ENCODE measurements at regions not wholly inside any gene's neighbourhood (a gene's known extent, or its start where the extent isn't known, plus 50 kb on each side); places are given as distances from the start of the nearest gene placed in this dataset.

DNA sequence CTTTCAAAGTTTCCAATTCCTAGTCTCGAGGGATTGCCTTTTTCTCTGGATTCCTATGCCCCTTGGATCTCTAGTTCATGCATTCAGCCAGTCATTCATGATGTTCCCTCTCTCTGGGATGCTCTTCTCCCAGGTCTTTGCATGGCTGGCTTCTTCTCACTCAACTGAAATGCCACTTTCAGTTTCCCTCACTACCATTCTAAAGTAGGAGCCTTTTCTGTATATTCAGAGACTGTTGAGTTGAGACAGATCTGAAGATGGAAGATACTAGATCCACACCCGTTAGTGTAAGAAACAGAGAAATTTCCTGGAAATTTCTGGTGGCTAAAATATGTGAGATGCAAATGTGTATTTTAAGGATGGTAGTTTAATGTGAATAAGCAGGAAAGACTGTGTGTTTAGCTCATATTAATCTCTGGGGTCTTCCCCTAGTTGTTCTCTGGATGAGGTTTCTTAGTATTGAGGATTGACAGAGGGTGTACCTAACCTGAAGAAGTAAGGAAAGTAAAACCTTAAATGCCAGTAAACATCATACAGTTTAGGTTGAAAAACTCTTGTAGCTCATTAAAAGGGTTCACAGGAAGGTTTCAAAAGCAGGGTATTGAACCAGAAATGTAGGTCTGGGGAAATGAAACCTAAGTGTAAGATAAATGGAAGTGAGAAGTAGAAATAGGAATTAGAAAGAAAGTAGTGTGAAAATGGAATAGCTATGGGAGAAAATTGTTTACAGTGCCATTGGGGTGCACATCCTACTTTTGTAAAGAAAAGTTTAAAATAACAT, 331.3 kb downstream of the NDFIP2 start:
- Histone ChIP-seq H3K4me1 (peaks cover 0 to 26% (median 16%) of the 10 kb centered on the region in 6 donors), H3K9me3 (no peaks in the 10 kb centered on the region), H3K27ac (peak overlapping the region; percentile 29 to 76 (median 55)), H3K36me3 (no peaks in the 10 kb centered on the region), H3K27me3 (replicated peaks in 1 of 7) (no peaks in the 10 kb centered on the region), H3K4me3 (no peak overlapping the region)
- DNase-seq, result no peak
- WGBS, 5 donors, result 64 to 83% (median 74%) methylated on average over 2 of the region's 2 CpGs
- TF ChIP-seq POLR2A (IDR thresholded peaks at IDR 0.05) (no peak), POLR2AphosphoS5 (IDR thresholded peaks at IDR 0.05) (no peak)
- TF ChIP-seq, protein P1, sequence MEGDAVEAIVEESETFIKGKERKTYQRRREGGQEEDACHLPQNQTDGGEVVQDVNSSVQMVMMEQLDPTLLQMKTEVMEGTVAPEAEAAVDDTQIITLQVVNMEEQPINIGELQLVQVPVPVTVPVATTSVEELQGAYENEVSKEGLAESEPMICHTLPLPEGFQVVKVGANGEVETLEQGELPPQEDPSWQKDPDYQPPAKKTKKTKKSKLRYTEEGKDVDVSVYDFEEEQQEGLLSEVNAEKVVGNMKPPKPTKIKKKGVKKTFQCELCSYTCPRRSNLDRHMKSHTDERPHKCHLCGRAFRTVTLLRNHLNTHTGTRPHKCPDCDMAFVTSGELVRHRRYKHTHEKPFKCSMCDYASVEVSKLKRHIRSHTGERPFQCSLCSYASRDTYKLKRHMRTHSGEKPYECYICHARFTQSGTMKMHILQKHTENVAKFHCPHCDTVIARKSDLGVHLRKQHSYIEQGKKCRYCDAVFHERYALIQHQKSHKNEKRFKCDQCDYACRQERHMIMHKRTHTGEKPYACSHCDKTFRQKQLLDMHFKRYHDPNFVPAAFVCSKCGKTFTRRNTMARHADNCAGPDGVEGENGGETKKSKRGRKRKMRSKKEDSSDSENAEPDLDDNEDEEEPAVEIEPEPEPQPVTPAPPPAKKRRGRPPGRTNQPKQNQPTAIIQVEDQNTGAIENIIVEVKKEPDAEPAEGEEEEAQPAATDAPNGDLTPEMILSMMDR (IDR thresholded peaks at IDR 0.05 in 8 of 11, conservative IDR thresholded peaks at IDR 0.05 in 3 of 11), result no peak
- intact Hi-C loops (cut with DNase I; ENCODE audit: low total_unique reads), result no loop called here

DNA sequence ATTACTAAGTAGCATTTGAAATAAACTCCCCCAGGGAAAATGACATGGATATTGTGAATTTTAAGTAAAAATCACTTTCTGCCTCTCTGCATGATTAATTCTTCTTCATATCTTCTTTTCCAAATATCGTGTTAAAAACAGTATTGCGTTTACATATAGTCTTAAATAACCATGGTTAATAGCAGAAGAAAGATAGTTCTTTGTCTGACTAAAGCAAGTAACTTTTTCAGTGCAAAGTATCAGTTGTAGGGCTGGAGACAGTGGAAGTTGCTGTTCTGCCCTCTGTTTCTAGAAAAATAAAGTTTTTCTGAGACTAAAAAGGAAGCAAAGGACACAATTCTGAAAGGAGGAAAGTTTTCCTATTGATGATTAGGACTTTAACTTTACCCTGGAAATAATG, 330.2 kb downstream of the NDFIP2 start:
- H3K4me3 ChIP-seq, result no peak overlapping the region
- TF ChIP-seq POLR2A (IDR thresholded peaks at IDR 0.05), result no peak
- TF ChIP-seq POLR2AphosphoS5 (IDR thresholded peaks at IDR 0.05), result no peak
- TF ChIP-seq, protein P1 (IDR thresholded peaks at IDR 0.05 in 8 of 11, conservative IDR thresholded peaks at IDR 0.05 in 3 of 11), result no peak
- no peaks in the 10 kb centered on the region for H3K36me3 ChIP-seq
- no peaks in the 10 kb centered on the region for H3K9me3 ChIP-seq
- peak overlapping the region in 1 of 8 donors; percentile 65 for H3K27ac ChIP-seq
- intact Hi-C loops (cut with DNase I; ENCODE audit: low total_unique reads), result no loop called here
- no peaks in the 10 kb centered on the region for H3K27me3 ChIP-seq (replicated peaks in 1 of 7)
- DNase-seq, result no peak
- 46 to 66% (median 49%) methylated on average over 2 of the region's 2 CpGs for WGBS, 5 donors
- H3K4me1 ChIP-seq, result peaks cover 0 to 26% (median 16%) of the 10 kb centered on the region in 6 donors

DNA sequence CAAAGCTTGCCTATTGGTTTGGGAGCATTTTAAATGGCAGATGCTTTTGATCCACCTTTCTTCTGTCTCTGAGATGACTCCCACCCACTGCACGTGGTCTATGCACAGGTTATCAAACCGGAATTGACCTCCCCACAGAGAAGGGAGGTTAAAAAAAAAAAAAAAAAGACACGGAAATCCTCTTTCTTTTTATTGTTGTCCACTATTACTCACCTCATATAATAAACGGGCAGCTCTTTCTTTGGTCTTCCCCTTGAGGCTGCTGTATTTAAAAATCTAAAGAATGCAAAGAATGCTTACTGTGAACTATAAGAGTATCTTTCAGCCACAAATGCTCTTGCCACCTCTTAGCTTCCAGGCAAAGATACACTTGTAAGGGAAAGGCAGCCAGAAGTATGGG, 329.7 kb downstream of the NDFIP2 start:
- Histone ChIP-seq H3K4me1 (peaks cover 0 to 26% (median 16%) of the 10 kb centered on the region in 6 donors), H3K4me3 (no peak overlapping the region), H3K9me3 (no peaks in the 10 kb centered on the region), H3K36me3 (no peaks in the 10 kb centered on the region), H3K27ac (no peak overlapping the region), H3K27me3 (replicated peaks in 1 of 7) (no peaks in the 10 kb centered on the region)
- intact Hi-C loops (cut with DNase I; ENCODE audit: low total_unique reads), result no loop called here
- WGBS, 5 donors, result 48 to 72% (median 59%) methylated on average over 4 of the region's 4 CpGs
- no peak for TF ChIP-seq POLR2AphosphoS5 (IDR thresholded peaks at IDR 0.05)
- TF ChIP-seq, protein P1 (IDR thresholded peaks at IDR 0.05 in 8 of 11, conservative IDR thresholded peaks at IDR 0.05 in 3 of 11), result no peak
- TF ChIP-seq POLR2A (IDR thresholded peaks at IDR 0.05), result no peak
- DNase-seq, result no peak

DNA sequence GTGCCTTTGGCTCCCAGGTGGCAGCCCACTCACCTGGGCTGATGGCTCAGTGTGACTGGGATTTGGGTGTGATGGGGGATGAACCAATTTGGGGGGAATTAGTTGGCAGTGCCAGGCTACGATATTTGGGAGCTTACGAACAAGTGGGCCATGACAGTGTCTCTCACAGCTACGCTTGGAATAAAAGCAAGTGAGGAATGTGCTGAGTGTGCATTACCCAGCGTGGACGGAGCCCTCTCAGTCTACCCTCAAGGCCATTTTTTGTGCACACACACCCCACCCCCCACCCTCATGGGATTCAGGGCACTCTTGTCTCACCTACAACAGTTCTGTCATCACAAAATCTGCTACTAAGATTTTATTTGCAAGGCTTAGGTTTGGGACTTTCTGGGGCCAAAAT, 329.1 kb downstream of the NDFIP2 start:
- Histone ChIP-seq H3K27ac (no peak overlapping the region), H3K4me1 (peaks cover 0 to 26% (median 16%) of the 10 kb centered on the region in 6 donors), H3K36me3 (no peaks in the 10 kb centered on the region), H3K27me3 (replicated peaks in 1 of 7) (no peaks in the 10 kb centered on the region), H3K4me3 (no peak overlapping the region), H3K9me3 (no peaks in the 10 kb centered on the region)
- intact Hi-C loops (cut with DNase I; ENCODE audit: low total_unique reads), result no loop called here
- TF ChIP-seq POLR2A (IDR thresholded peaks at IDR 0.05), result no peak
- TF ChIP-seq, protein P1 (IDR thresholded peaks at IDR 0.05 in 8 of 11, conservative IDR thresholded peaks at IDR 0.05 in 3 of 11), result no peak
- TF ChIP-seq POLR2AphosphoS5 (IDR thresholded peaks at IDR 0.05), result no peak
- WGBS, 5 donors, result 79 to 86% (median 85%) methylated on average over 5 of the region's 5 CpGs
- DNase-seq, result no peak

All from spleen (tissue), 11 donors.